ENCODE measurements at regions not wholly inside any gene's neighbourhood (a gene's known extent, or its start where the extent isn't known, plus 50 kb on each side); places are given as distances from the start of the nearest gene placed in this dataset.
A peak's percentile ranks its signal among the peaks of the same experiment; 100 is the strongest.

DNA sequence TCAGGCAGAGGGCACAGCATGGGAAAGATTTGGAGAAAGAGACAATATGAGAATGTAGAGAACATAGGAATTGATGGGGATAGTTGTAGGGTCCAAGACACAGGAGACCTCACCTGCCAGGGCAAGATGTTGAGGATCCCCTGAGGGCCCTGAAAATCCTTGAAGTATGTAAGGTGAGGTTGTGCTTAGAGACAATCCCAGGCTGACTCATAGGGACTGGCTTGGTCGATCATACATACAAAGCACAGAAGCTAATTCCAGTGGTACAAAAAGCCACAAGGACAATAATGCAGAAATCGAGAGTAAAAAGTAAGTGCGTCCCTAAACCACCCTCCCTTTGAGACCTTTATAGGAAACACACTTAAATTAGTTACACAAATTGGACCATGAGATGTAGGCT, 468.2 kb downstream of the MIAT start:
- ATAC-seq (replicated peaks in 1 of 2) (no peak), DNase-seq (no peak)
- H3K36me3 Mint-ChIP-seq (ENCODE audit: insufficient read depth in 2 of 2), result no peaks in the 10 kb centered on the region
- peaks cover 0 to 2% of the 10 kb centered on the region in 2 donors for H3K9me3 Mint-ChIP-seq
- H3K27me3 Mint-ChIP-seq (ENCODE audit: low read depth), result peaks cover 41% of the 10 kb centered on the region
- no peaks in the 10 kb centered on the region for H3K4me1 Mint-ChIP-seq (ENCODE audit: low read depth)
- no peak overlapping the region for H3K27ac Mint-ChIP-seq
- H3K4me3 Mint-ChIP-seq, result no peak overlapping the region

DNA sequence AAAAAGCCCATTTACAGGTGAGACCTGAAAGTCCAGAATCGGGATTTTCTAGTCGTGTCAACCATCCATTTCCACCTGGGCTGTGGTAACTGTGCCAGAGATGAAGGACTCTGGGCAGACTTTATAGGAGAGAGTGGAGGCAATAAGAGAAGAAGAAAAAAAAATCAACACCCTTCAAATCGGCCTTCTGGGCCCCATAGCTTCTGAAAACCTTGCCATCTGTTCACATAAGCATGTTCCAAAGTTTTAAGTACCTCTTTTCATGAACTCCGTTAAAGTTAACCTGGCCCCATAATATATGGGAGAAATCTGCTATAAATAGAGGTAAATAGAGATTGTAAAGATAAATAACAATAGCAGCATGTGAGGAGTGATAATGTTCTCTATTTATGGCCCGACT, 470.5 kb downstream of the MIAT start:
- H3K4me1 Mint-ChIP-seq (ENCODE audit: low read depth), result no peaks in the 10 kb centered on the region
- no peak for ATAC-seq (replicated peaks in 1 of 2)
- no peaks in the 10 kb centered on the region for H3K36me3 Mint-ChIP-seq (ENCODE audit: insufficient read depth in 2 of 2)
- H3K27me3 Mint-ChIP-seq (ENCODE audit: low read depth), result peaks cover 48% of the 10 kb centered on the region
- no peaks in the 10 kb centered on the region for H3K9me3 Mint-ChIP-seq
- H3K27ac Mint-ChIP-seq, result no peak overlapping the region
- DNase-seq, result no peak
- no peak overlapping the region for H3K4me3 Mint-ChIP-seq

DNA sequence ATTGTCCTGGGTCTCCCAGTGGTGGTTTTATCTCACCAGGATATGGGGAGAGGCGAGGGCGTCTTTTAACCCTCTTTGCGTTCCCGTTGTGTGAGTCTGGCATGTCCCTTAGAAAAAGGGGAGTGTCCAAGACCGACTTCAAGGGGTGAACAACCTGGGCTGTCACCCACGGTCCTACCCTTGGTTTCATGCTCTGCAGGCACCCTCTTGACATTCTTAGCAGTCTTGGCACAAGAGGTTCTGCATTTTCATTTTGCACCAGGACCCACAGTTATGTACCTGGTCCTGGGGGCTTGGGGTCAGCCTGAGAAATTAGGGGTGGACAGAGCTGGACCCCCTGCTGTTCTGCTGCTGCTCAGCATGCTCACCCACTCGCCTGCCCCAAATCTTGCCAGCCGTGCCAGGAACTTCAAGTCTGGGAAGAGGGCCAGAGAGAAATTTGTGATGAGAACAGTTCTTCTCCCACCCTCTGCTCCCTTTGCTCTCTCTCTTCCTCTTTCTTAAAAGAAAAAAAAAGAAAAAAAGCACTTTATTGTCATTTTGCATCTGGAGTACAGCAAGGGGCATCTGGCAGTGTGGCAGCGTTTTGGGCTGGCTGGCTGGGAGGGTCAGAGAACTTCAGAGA, 471.2 kb downstream of the MIAT start:
- H3K4me3 Mint-ChIP-seq, result no peak overlapping the region

DNA sequence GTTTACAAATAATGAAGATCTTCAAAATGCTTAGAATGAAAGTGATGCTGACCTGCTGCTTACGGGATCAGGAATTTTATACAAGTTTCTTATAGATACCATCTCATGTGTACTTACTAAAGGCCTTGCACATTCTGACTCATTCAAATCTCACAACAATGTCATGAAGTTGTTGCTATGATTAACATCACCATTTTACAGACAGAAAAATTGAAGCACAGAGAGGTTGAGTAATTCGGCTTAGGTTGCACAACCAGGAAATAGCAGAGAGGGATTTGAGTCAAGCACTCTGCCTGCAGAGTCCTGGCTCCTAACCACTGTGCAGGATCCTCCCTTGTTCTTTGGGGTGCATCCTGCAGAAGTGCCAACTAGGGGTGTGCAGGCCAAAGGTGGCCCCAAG, 471.9 kb downstream of the MIAT start:
- peaks cover 7% of the 10 kb centered on the region for H3K4me1 Mint-ChIP-seq (ENCODE audit: low read depth)
- DNase-seq, result no peak
- no peaks in the 10 kb centered on the region for H3K9me3 Mint-ChIP-seq
- H3K27me3 Mint-ChIP-seq (ENCODE audit: low read depth), result peaks cover 53% of the 10 kb centered on the region
- peak in 1 of 2 donors; percentile 32 for ATAC-seq (replicated peaks in 1 of 2)
- no peak overlapping the region for H3K4me3 Mint-ChIP-seq
- no peaks in the 10 kb centered on the region for H3K36me3 Mint-ChIP-seq (ENCODE audit: insufficient read depth in 2 of 2)
- no peak overlapping the region for H3K27ac Mint-ChIP-seq

More for the DNA sequence above, 471.2 kb downstream of the MIAT start:
- no peaks in the 10 kb centered on the region for H3K36me3 Mint-ChIP-seq (ENCODE audit: insufficient read depth in 2 of 2)
- ATAC-seq (replicated peaks in 1 of 2) (no peak), DNase-seq (no peak)
- H3K9me3 Mint-ChIP-seq, result no peaks in the 10 kb centered on the region
- H3K4me1 Mint-ChIP-seq (ENCODE audit: low read depth), result peaks cover 2% of the 10 kb centered on the region
- H3K27me3 Mint-ChIP-seq (ENCODE audit: low read depth), result peaks cover 54% of the 10 kb centered on the region
- H3K27ac Mint-ChIP-seq, result no peak overlapping the region

DNA sequence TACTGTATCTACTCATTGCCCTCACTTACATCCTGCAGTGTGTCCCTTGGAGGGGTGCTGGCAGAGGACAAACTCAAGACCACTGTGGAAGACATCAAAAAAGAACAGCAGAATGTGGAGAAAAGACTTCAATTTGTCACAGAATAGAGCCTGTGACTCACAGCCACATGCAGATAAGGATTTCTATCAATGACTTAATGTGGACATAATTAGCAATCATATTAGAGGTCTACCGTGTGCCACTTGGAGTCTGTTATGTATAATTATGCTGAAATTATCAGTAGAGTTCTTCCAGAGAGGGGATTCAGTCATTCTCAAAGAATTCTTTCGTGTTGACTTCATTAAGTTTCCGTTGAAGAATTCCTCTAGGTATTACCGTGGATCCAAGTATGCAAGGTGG, 473.5 kb downstream of the MIAT start:
- ATAC-seq (replicated peaks in 1 of 2), result no peak
- no peak for DNase-seq
- no peak overlapping the region for H3K4me3 Mint-ChIP-seq
- H3K36me3 Mint-ChIP-seq (ENCODE audit: insufficient read depth in 2 of 2), result no peaks in the 10 kb centered on the region
- peaks cover 40% of the 10 kb centered on the region for H3K27me3 Mint-ChIP-seq (ENCODE audit: low read depth)
- peaks cover 0 to 2% of the 10 kb centered on the region in 2 donors for H3K9me3 Mint-ChIP-seq
- no peak overlapping the region for H3K27ac Mint-ChIP-seq
- peaks cover 11% of the 10 kb centered on the region for H3K4me1 Mint-ChIP-seq (ENCODE audit: low read depth)

DNA sequence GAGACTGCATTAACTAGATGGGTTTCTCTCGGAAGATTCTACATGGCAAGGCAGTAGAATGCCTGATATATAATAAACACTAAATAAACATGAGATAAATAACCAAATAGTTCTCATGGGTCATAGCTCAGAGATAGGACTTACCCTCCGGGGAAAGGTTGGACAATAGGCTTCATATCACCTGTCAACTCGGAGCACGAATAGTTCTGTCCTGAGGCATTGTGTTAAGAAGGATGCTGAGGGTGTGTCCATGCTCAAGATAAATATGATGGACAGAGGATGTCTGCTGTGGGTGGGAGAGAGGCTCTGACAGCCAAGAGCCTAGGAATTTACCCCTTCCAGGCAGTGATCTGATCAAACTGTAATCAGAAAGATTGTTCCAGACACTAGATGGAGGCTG, 474.0 kb downstream of the MIAT start:
- ATAC-seq (replicated peaks in 1 of 2), result no peak
- peaks cover 0 to 2% of the 10 kb centered on the region in 2 donors for H3K9me3 Mint-ChIP-seq
- no peak overlapping the region for H3K27ac Mint-ChIP-seq
- H3K4me3 Mint-ChIP-seq, result no peak overlapping the region
- no peaks in the 10 kb centered on the region for H3K36me3 Mint-ChIP-seq (ENCODE audit: insufficient read depth in 2 of 2)
- DNase-seq, result no peak
- H3K27me3 Mint-ChIP-seq (ENCODE audit: low read depth), result peaks cover 40% of the 10 kb centered on the region
- peaks cover 11% of the 10 kb centered on the region for H3K4me1 Mint-ChIP-seq (ENCODE audit: low read depth)

DNA sequence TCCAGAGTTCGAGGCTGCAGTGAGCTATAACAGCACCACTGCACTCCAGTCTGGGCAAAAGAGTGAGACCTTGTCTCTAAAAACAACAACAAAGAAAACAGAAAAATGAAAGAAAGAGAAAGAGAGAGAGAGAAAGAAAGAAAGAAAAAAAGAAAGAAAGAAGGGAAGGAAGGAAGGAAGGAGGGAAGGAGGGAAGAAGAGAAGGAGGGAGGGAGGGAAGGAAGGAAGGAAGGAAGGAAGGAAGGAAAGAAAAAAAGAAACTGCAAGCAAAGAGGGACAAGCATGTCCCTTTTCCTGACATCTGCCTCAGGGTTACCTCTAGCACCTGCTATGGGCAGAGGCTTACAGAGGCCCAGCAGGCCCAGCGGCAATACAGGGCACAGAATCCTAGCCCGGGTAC, 475.0 kb downstream of the MIAT start:
- Mint-ChIP-seq H3K4me1 (ENCODE audit: low read depth) (peaks cover 11% of the 10 kb centered on the region), H3K9me3 (peaks cover 0 to 2% of the 10 kb centered on the region in 2 donors), H3K27ac (no peak overlapping the region), H3K36me3 (ENCODE audit: insufficient read depth in 2 of 2) (no peaks in the 10 kb centered on the region), H3K27me3 (ENCODE audit: low read depth) (peaks cover 34% of the 10 kb centered on the region), H3K4me3 (no peak overlapping the region)
- no peak for ATAC-seq (replicated peaks in 1 of 2)
- DNase-seq, result no peak

DNA sequence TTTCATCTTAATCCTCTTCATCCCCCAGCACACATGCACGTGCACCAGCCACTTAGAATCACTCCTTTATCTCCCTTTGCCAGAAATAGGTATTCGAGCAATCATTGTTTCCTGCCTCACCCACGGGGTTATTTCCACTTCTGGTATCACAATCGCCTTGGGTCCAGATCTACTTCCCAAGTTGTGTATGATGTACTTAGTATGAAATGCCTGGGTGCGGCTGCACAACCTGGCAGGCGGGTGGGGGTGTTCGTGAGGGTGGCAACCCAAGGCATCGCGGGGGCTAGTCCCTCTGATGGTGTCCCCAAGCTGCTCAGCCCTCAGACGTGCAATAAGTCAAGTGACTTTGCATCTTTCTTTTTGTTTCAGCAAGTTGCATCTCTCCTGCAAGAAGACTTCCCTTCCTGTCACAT, 475.6 kb downstream of the MIAT start:
- Mint-ChIP-seq H3K36me3 (ENCODE audit: insufficient read depth in 2 of 2) (no peaks in the 10 kb centered on the region), H3K27me3 (ENCODE audit: low read depth) (peaks cover 32% of the 10 kb centered on the region), H3K27ac (no peak overlapping the region), H3K9me3 (peaks cover 0 to 2% of the 10 kb centered on the region in 2 donors), H3K4me1 (ENCODE audit: low read depth) (peaks cover 11% of the 10 kb centered on the region), H3K4me3 (no peak overlapping the region)
- DNase-seq (no peak), ATAC-seq (replicated peaks in 1 of 2) (no peak)

DNA sequence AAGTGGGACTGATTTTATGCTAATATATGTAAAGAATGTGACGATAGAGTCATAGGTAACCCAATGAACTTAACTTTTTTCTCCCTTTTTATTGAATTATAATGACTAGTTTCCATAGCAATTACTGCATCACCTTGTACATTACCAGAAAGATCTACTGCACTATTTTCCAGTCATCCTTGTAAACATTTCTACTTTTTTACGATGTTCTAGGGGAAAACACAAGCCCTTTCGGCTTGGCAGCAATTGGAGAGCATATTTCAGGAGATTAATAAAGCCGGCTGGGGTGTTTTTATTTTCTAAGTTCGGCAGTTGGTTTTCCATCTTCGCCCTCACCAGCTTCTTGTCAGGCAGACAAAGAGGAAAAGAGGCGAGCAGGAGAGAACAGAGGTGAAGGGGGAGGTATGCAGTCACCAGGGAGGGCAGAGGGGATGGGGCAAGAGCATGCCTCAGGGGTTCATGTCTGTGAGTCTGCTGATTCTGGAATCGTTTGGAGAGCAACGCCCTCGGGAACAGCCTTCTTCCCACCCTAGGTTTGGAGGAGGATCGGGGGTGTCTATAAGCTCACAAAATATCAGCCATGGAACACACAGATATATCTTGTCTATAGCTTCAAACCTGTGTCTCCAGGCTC, 476.4 kb downstream of the MIAT start:
- peak; percentile 16 to 37 for ATAC-seq (replicated peaks in 1 of 2)
- Mint-ChIP-seq H3K36me3 (ENCODE audit: insufficient read depth in 2 of 2) (no peaks in the 10 kb centered on the region), H3K9me3 (peaks cover 0 to 2% of the 10 kb centered on the region in 2 donors), H3K27ac (no peak overlapping the region), H3K4me3 (no peak overlapping the region), H3K27me3 (ENCODE audit: low read depth) (peaks cover 32% of the 10 kb centered on the region), H3K4me1 (ENCODE audit: low read depth) (peaks cover 11% of the 10 kb centered on the region)
- no peak for DNase-seq

DNA sequence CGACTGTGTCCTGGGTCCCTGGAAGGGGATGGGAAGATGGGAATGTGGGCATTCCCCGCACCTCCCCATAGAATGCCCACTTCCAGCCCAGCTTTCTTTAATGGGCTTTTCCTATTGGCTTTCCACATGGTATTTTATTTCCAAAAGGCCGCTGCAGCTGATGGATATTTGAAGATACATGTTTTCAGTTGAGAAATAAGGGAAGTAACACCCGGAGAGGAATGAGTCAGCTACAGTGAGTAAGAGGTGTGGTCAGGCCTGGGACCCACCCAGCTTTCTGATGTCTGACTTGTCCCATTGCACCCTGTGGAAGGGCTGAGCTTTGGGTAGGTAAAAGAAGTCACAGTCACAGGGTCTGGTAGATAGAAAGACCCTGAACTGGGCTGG, 476.9 kb downstream of the MIAT start:
- peak; percentile 46 to 47 for DNase-seq

DNA sequence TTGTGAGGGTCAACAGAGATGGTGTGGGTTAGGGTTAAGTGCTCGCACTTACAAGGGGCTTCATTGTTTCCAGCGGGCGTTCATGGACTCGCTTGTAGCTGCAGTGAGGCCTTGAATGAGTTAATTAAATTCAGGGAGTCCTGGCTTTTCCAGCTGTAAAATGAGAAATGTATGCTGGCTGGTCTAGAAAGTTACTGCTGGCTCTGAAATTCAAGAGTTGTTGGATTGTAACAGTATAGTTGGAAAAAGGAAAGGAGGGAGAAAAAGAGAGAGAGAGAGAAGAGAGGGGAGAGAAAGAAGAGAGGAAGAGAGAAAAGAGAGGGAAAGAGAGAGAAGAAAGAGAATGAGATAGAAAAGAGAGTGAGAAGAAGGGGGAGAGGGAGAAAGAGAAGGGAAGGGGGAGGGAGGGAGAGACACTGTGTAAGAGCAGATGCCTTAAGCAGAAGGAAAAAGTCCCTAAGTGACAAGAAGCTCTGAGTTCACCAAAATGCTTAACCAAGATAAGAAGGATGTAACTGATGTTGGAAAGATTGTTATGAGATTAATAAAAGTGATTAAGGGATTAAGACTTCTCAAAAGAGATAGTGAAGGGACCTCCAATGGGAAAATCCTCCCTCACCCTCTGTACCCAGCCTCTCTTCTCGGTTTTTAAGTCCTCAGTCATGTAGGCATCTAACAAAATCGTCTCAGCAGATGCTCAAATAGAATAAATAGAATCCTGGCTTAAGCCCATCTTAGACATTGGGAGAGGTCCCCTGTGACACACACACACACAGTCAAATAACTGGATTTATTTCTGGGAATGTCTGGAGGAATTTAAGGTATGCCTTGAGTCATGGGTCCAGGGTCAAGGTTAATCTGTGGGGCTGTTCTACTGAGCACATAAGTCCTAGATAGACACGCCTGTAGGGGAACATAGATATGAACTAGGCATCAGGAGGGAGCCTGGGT, 477.9 kb downstream of the MIAT start:
- Mint-ChIP-seq H3K4me3 (no peak overlapping the region), H3K36me3 (ENCODE audit: insufficient read depth in 2 of 2) (no peaks in the 10 kb centered on the region), H3K4me1 (ENCODE audit: low read depth) (peaks cover 11% of the 10 kb centered on the region), H3K27me3 (ENCODE audit: low read depth) (peaks cover 31% of the 10 kb centered on the region), H3K9me3 (peaks cover 0 to 2% of the 10 kb centered on the region in 2 donors), H3K27ac (no peak overlapping the region)
- ATAC-seq (replicated peaks in 1 of 2), result no peak
- DNase-seq, result no peak

More for the DNA sequence above, 476.9 kb downstream of the MIAT start:
- Mint-ChIP-seq H3K27me3 (ENCODE audit: low read depth) (peaks cover 27% of the 10 kb centered on the region), H3K27ac (no peak overlapping the region), H3K36me3 (ENCODE audit: insufficient read depth in 2 of 2) (no peaks in the 10 kb centered on the region), H3K9me3 (peaks cover 0 to 2% of the 10 kb centered on the region in 2 donors), H3K4me1 (ENCODE audit: low read depth) (peaks cover 11% of the 10 kb centered on the region), H3K4me3 (no peak overlapping the region)
- ATAC-seq (replicated peaks in 1 of 2), result peak; percentile 97 to 98

DNA sequence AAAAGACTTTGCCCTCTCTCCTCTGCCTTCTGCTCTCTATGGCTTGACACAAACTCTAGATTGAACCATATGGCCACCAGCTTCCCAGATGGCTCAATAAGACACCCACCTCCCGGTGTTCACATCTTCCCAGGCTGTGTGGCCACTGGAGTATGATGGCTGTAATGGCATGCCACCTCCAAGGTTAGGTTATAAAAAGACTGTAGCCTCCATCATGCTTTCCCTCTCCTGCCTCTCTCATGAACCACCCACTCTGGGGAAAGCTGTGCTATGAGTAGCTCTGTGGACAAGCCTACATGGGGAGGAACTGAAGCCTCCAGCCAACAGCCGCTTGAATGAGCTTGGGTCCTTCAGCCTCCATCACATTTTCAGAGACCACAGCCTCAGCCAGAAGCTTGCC, 479.2 kb downstream of the MIAT start:
- H3K4me3 Mint-ChIP-seq, result no peak overlapping the region
- no peak overlapping the region for H3K27ac Mint-ChIP-seq
- peaks cover 0 to 2% of the 10 kb centered on the region in 2 donors for H3K9me3 Mint-ChIP-seq
- peaks cover 27% of the 10 kb centered on the region for H3K27me3 Mint-ChIP-seq (ENCODE audit: low read depth)
- DNase-seq, result no peak
- no peaks in the 10 kb centered on the region for H3K36me3 Mint-ChIP-seq (ENCODE audit: insufficient read depth in 2 of 2)
- ATAC-seq (replicated peaks in 1 of 2), result no peak
- H3K4me1 Mint-ChIP-seq (ENCODE audit: low read depth), result peaks cover 11% of the 10 kb centered on the region

DNA sequence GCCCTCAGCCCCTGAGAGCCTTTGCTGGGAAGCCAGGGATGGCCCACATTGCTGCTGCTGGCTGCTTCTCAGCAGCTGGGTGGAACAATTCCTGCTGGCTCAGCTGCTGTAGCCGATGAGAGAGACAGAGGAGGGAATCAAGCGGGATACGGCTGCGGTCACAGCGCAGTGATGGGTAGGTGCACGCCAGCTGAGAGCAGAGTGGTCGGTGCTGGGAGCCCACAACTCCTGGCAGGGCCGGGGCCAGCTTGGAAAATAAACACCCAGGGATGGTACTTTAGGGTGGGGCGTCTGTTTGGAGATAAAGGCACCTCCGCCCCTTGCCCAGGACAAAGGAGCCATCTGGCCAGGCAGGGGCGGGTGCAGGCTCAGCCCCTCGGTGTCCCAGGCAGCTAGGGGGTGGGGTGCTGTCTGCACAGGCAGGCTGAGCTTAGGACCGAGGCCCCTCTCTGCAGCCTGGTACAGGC, 480.5 kb downstream of the MIAT start:
- ATAC-seq (replicated peaks in 1 of 2) (no peak), DNase-seq (no peak)
- H3K27me3 Mint-ChIP-seq (ENCODE audit: low read depth), result peaks cover 14% of the 10 kb centered on the region
- no peaks in the 10 kb centered on the region for H3K36me3 Mint-ChIP-seq (ENCODE audit: insufficient read depth in 2 of 2)
- no peak overlapping the region for H3K4me3 Mint-ChIP-seq
- H3K4me1 Mint-ChIP-seq (ENCODE audit: low read depth), result peaks cover 11% of the 10 kb centered on the region
- H3K27ac Mint-ChIP-seq, result no peak overlapping the region
- peaks cover 0 to 2% of the 10 kb centered on the region in 2 donors for H3K9me3 Mint-ChIP-seq
